ENCODE measurements at regions not wholly inside any gene's neighbourhood (a gene's known extent, or its start where the extent isn't known, plus 50 kb on each side); places are given as distances from the start of the nearest gene placed in this dataset.

DNA sequence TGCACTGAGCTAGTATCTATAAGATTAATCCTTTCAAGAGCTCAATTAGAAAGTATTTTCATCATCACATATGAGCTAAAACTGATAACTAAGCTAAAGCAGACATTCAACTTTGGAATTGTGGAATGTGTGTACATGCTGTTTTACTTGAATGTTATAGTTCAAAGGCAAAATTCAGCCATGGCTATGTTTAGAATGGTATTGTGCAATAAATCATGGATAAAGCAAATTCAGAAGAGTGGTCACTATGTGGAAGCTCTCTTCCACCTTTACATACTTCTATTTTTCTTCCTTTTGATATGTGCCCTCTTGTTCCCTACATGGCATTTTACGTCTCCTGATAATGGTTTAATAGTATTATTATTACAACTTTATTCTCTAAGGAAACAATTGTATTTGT is 1366.3 kb upstream of the LRRTM1 start:
- intact Hi-C loops (cut with DNase I), result no loop called here
- DNase-seq (ENCODE audit: low spot score), result no peak

DNA sequence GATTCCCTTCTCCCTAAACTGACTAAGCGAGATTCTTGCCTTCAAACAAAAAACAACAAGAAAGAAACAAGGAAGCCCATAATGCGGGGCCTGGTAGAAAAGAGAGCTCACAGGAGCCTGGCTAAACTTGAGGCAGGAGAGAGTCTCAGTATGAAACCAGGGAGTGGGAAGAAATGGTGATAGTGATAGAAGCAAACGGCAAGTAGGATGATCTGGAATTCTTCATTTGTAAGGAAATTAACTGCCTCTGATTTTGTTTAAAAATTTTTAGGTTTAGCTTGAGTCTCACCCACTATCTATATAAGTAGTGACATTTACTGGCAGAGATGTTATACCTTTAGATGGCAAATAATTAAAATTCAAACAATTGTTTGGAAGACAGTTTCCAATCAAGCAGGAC is 1356.5 kb upstream of the LRRTM1 start:
- DNase-seq (ENCODE audit: low spot score), result no peak
- intact Hi-C loops (cut with DNase I), result no loop called here

DNA sequence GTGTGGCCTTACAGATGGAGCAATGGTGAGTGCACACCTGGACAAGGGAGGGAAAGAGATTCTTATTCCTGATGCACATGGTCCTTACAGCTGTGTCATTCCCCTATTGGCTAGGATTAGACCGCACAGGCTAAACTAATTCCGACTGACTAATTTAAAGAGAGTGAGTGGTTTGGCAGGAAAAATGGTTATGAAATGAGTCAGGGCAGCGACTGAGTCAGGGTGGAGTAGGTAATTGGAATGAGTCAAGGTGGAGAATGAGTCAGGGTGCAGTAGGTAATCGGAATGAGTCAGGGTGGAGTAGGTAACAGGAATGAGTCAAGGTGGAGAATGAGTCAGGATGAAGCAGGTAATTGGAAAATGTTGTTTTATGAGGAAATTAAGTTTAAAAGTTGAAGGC is 1353.7 kb upstream of the LRRTM1 start:
- intact Hi-C loops (cut with DNase I), result no loop called here
- DNase-seq (ENCODE audit: low spot score), result no peak

DNA sequence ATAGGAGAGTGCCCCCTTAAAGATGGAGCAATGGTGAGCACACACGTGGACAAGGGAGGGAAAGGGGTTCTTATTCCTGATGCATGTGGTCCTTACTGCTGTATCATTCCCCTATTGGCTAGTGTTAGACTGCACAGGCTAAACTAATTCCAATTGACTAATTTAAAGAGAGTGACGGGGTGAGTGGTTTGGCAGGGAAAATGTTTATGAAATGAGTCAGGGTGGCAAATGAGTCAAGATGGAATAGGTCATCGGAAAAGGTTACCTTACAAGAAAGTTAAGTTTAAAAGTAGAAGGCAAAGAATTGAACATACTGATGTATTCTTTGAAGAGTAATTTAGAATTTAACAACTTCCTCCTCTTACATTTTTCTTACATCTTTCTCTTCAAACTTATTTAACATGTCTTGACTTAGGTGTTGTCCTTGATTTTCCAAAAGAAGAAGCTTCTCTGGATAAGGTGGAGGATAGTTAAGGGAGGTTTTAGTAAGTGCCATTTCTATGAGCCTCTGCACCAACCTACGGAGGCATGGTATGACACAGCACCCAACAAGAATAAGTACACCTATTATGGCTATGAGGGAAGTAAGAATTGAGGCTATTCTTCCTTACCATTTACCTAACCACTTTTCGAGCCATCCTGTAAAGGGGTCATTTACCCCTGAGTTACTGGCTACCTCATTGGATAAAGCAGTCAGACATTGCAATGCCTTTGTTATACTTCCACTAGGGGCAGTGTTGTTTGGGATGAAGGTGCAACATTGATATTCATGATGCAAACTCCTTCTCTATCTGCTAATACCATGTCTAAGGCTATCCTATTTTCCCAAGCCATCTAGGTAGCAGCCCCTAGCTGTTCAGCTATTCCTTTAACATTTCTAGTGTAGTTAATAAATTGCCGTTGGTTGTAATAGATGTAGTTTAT is 1345.8 kb upstream of the LRRTM1 start:
- intact Hi-C loops (cut with DNase I), result no loop called here
- DNase-seq (ENCODE audit: low spot score), result no peak

DNA sequence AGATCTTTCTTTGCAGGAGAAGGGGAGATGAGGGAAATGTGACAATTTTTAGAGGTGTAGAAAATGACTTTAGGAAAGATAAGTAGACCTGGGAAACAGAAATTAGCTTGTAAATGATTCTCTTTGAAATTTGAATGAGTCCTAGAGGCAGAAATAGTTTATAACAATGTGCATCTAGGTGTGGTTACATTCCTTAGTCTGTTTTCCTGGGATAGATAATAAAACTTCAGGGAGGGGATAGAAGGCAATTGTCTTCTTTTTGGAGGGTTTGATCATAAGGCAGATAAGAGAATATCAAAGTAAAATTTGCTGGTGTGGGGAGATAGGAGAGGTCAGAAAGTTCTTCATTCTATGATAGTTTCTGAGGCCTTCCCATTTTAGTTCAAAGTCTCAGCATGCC is 1344.3 kb upstream of the LRRTM1 start:
- DNase-seq (ENCODE audit: low spot score), result no peak
- intact Hi-C loops (cut with DNase I), result no loop called here

DNA sequence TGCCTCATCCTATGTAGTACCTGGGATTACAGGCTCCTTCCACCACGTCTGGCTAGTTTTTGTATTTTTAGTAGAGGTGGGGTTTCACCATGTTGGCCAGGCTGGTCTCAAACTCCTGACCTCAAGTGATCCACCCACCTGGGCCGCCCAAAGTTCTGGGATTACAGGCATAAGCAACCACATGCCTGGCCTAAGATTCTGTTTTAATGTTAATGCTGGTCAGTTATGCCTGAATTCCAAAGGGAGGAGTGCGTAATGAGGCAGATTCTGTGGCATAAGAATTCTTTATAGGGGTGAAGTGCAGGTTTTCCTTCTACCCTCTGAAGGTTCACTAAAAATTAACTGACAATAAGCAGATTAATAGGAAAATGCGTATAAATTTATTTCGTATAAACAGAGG is 1343.8 kb upstream of the LRRTM1 start:
- no peak for DNase-seq (ENCODE audit: low spot score)
- intact Hi-C loops (cut with DNase I), result no loop called here

DNA sequence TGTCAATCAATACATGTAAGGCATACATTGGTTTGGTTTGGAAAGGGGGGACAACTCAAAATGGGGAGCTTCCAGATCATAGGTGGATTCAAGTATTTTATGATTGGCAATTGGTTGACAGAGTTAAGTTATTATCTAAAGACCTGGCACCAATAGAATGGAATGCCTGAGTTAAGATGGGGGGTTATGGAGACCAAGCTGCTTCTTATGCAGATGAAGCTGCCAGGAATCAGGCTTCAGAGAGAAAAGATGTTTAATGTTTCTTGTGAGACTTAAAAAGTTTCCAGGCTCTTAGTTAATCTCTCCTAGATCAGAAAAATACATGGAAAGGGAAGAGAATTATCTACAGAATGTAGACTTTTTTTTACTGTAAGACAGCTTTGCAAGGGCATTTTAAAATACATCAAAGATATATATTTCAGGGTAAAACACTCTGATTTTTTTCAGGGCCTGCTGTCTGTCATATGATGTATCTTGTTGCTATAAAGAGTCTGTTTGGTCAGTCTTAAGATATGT is 1343.2 kb upstream of the LRRTM1 start:
- DNase-seq (ENCODE audit: low spot score), result no peak
- intact Hi-C loops (cut with DNase I), result no loop called here

DNA sequence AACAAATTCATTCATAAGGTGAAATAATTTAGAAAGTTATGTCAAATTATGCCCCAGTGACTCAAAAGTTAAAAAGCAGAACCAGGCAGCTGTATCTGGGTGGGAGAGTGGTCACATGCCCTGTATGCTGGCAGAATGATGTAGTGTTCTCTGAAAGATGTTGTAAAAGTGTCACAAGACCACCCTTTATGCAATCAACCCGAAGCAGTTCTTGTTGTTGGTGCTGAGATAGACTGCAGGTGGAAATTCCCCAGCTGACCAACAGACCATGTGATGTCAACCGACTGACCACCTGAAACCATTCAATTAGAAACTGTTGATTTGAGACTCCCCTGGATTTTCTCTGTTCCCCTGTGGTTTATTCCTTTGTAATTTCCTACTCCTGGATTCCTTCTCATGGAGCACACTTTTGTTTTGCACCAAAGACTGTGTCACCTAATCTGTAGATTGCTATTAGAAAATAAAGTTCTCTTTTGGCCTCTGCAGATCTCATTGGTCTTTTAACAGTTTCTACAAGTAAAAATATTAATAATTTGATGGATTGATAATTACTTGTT is 1341.3 kb upstream of the LRRTM1 start:
- DNase-seq (ENCODE audit: low spot score), result no peak
- intact Hi-C loops (cut with DNase I), result no loop called here

DNA sequence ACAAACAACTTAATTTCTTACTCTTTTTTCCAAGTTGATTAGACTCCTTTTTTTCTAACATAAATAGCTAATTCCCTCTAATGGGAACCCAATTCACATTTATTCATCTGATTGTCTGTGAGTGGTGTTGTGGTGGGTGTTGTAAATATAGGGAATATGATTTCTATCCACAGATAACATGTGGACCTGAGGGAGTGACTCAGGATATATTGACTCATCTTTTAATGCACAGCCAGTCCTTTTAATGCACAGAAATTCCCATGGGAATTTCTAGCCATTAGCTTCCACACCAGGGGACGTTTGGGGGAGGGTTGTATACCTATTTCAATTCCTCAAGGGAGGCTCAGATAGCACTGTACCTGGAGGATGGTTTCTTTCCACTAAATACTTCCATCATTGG is 1339.6 kb upstream of the LRRTM1 start:
- intact Hi-C loops (cut with DNase I), result no loop called here
- no peak for DNase-seq (ENCODE audit: low spot score)

DNA sequence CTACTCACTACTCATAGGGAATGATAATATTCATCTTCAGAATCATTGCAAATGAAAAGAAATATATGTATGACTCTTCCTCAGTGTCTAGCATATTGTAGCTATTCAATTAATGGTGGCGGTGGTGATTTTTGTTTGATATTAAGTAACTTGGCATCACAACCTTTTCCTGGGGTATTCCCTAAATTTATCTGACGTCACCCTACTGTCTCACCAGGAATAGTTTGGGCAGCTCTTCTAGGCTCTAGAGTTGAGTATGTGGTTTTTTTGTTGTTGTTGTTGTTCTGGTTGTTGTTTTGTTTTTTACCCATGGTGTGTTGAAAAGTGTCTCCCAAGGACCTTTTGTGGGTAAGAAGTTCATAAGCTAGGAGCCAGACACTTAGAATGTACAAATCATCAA is 1320.3 kb upstream of the LRRTM1 start:
- intact Hi-C loops (cut with DNase I), result no loop called here
- DNase-seq (ENCODE audit: low spot score), result no peak

DNA sequence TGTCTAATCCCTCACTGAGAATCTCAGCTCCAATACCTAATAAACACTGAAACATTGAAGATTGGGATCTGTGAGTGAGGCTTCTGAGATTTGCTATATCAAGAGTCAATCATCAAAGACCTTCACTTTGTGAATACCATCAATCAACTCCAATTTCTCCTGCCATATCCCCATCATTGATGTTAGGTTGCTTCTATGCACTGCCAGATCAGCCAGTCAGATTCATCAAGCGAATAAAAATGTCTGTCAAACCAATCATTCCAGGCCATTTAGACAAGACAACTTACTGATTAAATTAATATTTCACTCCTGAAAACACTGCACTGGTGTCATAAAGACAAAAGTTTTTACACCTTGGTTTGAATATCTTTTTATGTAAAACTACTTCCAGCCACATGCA is 1295.5 kb upstream of the LRRTM1 start:
- no peak for DNase-seq (ENCODE audit: low spot score)
- intact Hi-C loops (cut with DNase I), result no loop called here

DNA sequence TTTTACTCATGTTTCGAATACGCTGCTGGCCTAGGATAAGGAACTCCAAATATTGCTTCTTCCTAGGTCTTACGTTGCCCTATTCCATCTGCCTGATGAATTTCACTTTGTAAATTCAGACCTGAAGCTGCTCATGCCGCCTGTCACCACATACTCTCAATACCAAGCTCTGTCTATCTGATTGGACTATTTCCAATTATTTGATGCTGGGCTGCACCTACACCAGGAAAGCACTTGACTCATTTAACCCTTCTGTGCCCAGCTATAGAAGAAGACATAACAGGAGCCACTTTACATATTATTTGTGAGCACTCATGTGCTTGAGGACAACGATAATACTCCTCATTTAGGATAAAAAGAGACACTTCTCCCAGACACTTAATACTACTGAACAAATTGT is 1293.9 kb upstream of the LRRTM1 start:
- intact Hi-C loops (cut with DNase I), result no loop called here

DNA sequence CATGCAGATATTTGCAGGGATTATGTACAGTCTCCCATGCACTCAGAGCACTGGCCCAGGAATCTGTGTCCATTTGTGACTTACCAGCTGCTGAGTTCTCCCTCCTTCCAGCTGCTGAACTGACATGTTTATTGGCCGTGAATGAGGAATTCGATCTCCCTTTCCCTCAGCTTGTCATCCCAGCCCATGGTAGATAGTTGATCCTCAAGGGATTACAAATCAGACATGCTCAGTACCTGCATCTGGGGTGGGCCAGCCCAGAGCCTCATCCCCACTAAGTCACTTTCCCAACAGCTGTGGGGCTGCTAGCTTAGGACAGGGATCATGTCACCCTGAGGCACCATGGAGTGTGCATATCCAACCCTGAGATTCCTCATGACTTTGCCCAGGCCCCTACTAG is 1284.9 kb upstream of the LRRTM1 start:
- no peak for DNase-seq (ENCODE audit: low spot score)
- intact Hi-C loops (cut with DNase I), result no loop called here

More for the DNA sequence above, 1293.9 kb upstream of the LRRTM1 start:
- DNase-seq (ENCODE audit: low spot score), result no peak

DNA sequence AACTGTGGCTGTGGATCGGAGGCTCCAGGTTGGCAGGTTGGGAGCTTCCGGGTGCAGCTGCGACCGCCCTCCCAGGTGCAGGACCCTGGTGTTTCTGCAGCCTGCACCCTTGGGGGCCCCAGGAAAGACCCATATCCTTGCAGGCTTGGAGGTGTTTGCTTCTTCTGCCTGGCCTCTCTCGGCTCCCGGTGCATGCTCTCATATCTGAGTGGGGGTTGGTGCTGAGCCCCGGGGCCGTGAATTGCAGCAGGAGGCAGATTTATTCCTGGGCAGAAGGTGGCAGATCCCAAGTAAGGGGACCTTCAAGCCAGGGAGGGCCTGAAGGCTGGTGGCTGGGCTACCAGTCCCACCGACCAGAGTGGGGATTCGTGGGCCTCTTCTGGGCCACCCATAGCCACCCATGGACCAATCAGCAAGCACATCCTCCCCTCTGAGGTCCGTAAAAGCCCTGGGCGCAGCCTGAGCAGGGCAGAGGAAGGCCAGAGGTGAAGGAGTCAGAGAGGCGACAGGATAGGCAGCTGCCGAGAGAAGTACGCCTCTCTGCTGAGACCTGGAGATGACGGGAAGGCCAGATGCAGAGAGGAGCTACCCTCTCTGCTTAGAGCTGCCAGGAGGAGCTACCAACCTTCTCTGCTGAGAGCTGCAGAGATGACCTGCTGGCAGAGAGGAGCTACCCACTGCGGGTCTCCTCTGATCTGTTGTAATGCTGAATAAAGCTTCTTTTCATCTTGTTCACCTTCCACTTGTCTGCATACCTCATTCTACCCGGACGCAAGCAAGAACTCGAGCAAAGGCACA is 1279.0 kb upstream of the LRRTM1 start:
- intact Hi-C loops (cut with DNase I), result no loop called here
- no peak for DNase-seq (ENCODE audit: low spot score)

DNA sequence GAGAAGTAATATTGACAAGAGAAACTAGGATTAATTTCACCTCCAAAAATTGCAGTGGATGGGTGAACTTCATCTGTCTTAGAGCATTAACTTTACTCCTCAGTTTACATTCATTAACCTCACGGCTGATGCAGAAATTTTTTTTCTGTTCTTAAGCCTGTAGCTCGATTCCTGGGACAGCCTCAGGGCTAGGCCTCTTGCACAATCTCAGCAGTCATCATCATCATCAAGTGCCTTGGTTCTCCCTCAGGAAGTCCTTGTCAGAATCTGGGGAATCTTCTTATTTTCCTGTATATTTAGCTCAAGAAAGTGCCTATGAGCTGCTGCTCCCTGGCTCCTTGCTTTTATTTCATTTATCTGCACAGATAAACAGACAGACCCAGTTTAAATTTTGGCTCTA is 1272.2 kb upstream of the LRRTM1 start:
- no peak for DNase-seq (ENCODE audit: low spot score)
- intact Hi-C loops (cut with DNase I), result no loop called here

DNA sequence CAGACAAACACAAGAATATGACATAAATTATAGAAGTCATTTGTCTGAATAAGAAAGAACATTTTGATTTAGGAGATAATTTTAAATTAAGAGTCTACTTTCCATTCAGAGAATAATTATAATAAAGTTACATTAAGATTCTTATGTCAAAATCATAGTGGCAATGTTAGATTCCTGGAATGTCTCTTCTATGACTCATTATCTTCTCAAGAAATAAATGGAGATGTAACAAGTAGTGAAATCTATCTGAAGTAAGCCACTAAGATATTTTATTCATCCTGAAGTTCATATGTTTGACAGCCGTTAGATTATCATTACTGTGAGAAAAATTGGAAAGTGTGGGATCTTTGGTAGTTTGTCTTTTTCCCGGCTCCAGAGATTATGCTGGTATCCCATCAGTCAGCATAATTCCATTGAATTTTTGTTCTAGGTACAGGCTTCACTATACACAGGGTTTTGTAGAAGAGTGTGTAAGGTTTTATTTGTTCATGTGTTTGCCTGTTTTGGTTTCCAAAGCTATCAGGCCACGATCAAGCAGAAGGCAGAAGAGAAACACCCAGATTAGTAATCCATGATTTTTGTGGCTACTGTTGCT is 1246.6 kb upstream of the LRRTM1 start:
- DNase-seq (ENCODE audit: low spot score), result no peak
- intact Hi-C loops (cut with DNase I), result no loop called here

DNA sequence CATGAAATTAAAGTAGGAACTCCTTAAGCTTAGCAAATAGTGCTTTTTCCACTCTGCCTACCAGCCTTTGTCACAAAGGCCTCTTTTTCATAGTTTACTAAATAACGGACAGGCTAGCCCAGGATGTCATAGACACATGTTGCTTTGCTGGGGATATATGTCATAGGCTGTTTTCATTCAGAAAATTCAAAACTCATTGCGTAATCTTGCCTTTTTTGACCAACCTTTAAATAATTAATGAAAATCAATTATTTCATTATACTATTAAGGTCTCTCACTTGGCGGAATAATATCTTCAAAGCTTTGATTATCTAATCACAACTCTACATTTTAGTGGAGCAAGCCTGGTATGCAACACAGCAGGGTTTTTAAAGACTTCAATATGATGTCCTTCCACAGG is 1245.7 kb upstream of the LRRTM1 start:
- no peak for DNase-seq (ENCODE audit: low spot score)
- intact Hi-C loops (cut with DNase I), result no loop called here

DNA sequence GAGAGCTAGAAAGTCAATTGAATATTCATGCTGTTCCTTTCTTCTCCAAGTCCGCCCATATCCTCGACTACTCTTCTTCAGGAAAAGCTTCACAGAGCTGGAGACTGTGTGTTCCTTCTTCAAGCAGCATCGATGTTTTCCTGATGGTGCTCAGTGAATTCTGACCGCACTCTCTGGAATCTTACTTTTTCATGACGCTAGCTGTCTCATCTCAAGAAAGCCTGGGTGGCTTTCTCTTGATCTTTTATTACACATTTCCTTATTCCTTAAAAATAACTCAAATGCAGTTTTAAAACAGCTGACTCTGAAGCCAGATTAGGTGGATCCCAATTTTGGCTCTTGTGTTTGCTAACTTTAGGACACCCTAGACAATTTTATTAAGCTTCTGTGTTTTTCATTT is 1245.1 kb upstream of the LRRTM1 start:
- intact Hi-C loops (cut with DNase I), result no loop called here
- DNase-seq (ENCODE audit: low spot score), result no peak

DNA sequence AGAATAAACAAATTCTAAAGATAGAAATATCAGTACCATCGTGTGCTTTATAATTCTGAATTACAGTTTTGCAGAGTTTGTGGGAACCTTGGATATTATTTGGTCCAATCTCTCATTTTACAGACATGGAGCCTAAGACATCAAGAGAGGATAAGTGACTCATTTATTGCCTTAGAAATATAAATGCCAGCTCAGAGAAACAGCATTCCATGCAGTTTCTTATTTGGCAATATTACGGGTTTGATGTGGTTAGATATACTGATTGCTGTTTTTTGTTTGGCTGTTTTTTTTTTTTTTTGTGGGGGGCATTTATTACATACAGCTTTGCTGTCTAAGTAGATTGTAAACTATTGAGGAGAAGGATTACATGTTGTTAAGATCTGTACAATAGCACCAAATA is 1241.1 kb upstream of the LRRTM1 start:
- DNase-seq (ENCODE audit: low spot score), result no peak
- intact Hi-C loops (cut with DNase I), result no loop called here

DNA sequence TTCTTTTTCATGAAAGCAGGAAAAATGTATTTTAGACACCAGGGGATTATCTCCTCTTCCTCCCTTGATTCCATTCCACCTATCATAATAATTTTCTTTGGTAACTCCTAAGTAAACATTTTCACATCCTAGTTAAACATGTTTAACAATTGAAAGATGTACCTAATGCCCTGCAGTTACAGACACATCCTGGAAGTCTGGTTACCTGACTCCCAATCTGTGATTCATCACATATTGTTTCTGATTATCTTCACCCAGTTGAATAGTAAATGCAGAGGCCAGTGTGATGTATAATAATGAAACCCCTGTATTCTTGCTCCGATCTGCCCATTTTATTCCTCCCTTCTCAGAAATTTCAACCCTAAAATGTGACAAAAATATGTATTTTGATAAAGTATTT is 1237.6 kb upstream of the LRRTM1 start:
- intact Hi-C loops (cut with DNase I), result no loop called here
- no peak for DNase-seq (ENCODE audit: low spot score)
